Ascending aorta (tissue), 2 donors: ENCODE measurements at regions not wholly inside any gene's neighbourhood (a gene's known extent, or its start where the extent isn't known, plus 50 kb on each side); places are given as distances from the start of the nearest gene placed in this dataset.

Source experiments
- DNase-seq, 2 donors: peaks; one replicate each; pipeline ENCODE4 v3.0.0-alpha.2; 2019; ENCODE audit warnings: low spot score in 2 of 2
- H3K27ac ChIP-seq, 2 donors: fragments of 200-600 bp; sonication (generic); one replicate each; pipeline ENCODE4 v1.5.1; 2016 to 2017; ENCODE audit warnings: mild to moderate bottlenecking in 1 of 2
- H3K27me3 ChIP-seq: fragments of 200-600 bp; sonication (generic); one replicate; pipeline ENCODE4 v1.5.1; 2017
- H3K36me3 ChIP-seq, 2 donors: fragments of 200-600 bp; sonication (generic); one replicate each; pipeline ENCODE4 v1.5.1; 2016
- H3K4me1 ChIP-seq, 2 donors: fragments of 200-600 bp; sonication (generic); one replicate each; pipeline ENCODE4 v1.5.1; 2016 to 2017; ENCODE audit warnings: mild to moderate bottlenecking in 1 of 2
- H3K4me3 ChIP-seq, 2 donors: fragments of 200-600 bp; sonication (generic); one replicate each; pipeline ENCODE4 v1.5.1; 2016 to 2017; ENCODE audit warnings: mild to moderate bottlenecking in 1 of 2
- H3K9me3 ChIP-seq, 2 donors: fragments of 200-600 bp; sonication (generic); one replicate each; pipeline ENCODE4 v1.5.1; 2016
- intact Hi-C: fragments of 100-400 bp; cut with DNase I; formaldehyde crosslinking; loops from one replicate; pipeline ENCODE4 v1.15.1; 2023
- TF ChIP-seq, protein P1 (sequence below), 3 experiments: fragments of 200-600 bp in 2 of 3; fragments of 450-650 bp in 1 of 3; sonication (generic) in 2 of 3; IDR thresholded peaks; one replicate each; pipeline ENCODE4 v1.5.1; 2016 to 2019; ENCODE audit warnings: antibody characterized with exemption in 3 of 3, mild to moderate bottlenecking in 1 of 3, moderate library complexity in 1 of 3

GRCh38 chr5:96012399-96012798 is 50.7 kb upstream of the ELL2 start:
- intact Hi-C loops, result no loop called here
- Histone ChIP-seq H3K27ac (no peak overlapping the region), H3K9me3 (no peaks in the 10 kb centered on the region), H3K4me3 (no peak overlapping the region), H3K4me1 (no peaks in the 10 kb centered on the region), H3K36me3 (no peaks in the 10 kb centered on the region), H3K27me3 (no peaks in the 10 kb centered on the region)
- TF ChIP-seq, protein P1, sequence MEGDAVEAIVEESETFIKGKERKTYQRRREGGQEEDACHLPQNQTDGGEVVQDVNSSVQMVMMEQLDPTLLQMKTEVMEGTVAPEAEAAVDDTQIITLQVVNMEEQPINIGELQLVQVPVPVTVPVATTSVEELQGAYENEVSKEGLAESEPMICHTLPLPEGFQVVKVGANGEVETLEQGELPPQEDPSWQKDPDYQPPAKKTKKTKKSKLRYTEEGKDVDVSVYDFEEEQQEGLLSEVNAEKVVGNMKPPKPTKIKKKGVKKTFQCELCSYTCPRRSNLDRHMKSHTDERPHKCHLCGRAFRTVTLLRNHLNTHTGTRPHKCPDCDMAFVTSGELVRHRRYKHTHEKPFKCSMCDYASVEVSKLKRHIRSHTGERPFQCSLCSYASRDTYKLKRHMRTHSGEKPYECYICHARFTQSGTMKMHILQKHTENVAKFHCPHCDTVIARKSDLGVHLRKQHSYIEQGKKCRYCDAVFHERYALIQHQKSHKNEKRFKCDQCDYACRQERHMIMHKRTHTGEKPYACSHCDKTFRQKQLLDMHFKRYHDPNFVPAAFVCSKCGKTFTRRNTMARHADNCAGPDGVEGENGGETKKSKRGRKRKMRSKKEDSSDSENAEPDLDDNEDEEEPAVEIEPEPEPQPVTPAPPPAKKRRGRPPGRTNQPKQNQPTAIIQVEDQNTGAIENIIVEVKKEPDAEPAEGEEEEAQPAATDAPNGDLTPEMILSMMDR (IDR thresholded peaks at IDR 0.05), result no peak
- no peak for DNase-seq
